Glutamatergic neuron (in vitro differentiated cells): ENCODE measurements at regions not wholly inside any gene's neighbourhood (a gene's known extent, or its start where the extent isn't known, plus 50 kb on each side); places are given as distances from the start of the nearest gene placed in this dataset.

ENCODE experiments used
- DNase-seq: peaks from one replicate; pipeline ENCODE4 v3.0.0; 2022
- H3K27ac Mint-ChIP-seq: one replicate; pipeline ENCODE4 v1.8.0; 2020; ENCODE audit warnings: mild to moderate bottlenecking, mixed read lengths, inconsistent platforms; ENCODE audit not compliant: unreplicated experiment
- H3K27me3 Mint-ChIP-seq: one replicate; pipeline ENCODE4 v1.8.0; 2020; ENCODE audit warnings: mild to moderate bottlenecking, moderate library complexity, mixed read lengths, inconsistent platforms; ENCODE audit not compliant: unreplicated experiment
- H3K36me3 Mint-ChIP-seq: one replicate; pipeline ENCODE4 v1.8.0; 2020; ENCODE audit warnings: mild to moderate bottlenecking, mixed read lengths, inconsistent platforms; ENCODE audit not compliant: unreplicated experiment
- H3K4me1 Mint-ChIP-seq: one replicate; pipeline ENCODE4 v1.8.0; 2020; ENCODE audit warnings: mild to moderate bottlenecking, low read depth, mixed read lengths, inconsistent platforms; ENCODE audit not compliant: unreplicated experiment
- H3K4me3 Mint-ChIP-seq: one replicate; pipeline ENCODE4 v1.8.0; 2020; ENCODE audit warnings: mild to moderate bottlenecking, mixed read lengths, inconsistent platforms; ENCODE audit not compliant: unreplicated experiment
- H3K9me3 Mint-ChIP-seq: one replicate; pipeline ENCODE4 v1.8.0; 2020; ENCODE audit warnings: mild to moderate bottlenecking, moderate library complexity, mixed read lengths, inconsistent platforms; ENCODE audit not compliant: unreplicated experiment
- TF ChIP-seq, protein P1 (sequence below): fragments of 200-600 bp; sonication (generic); IDR thresholded peaks from one replicate; pipeline ENCODE4 v1.5.0; 2021; ENCODE audit not compliant: partially characterized antibody, unreplicated experiment

DNA sequence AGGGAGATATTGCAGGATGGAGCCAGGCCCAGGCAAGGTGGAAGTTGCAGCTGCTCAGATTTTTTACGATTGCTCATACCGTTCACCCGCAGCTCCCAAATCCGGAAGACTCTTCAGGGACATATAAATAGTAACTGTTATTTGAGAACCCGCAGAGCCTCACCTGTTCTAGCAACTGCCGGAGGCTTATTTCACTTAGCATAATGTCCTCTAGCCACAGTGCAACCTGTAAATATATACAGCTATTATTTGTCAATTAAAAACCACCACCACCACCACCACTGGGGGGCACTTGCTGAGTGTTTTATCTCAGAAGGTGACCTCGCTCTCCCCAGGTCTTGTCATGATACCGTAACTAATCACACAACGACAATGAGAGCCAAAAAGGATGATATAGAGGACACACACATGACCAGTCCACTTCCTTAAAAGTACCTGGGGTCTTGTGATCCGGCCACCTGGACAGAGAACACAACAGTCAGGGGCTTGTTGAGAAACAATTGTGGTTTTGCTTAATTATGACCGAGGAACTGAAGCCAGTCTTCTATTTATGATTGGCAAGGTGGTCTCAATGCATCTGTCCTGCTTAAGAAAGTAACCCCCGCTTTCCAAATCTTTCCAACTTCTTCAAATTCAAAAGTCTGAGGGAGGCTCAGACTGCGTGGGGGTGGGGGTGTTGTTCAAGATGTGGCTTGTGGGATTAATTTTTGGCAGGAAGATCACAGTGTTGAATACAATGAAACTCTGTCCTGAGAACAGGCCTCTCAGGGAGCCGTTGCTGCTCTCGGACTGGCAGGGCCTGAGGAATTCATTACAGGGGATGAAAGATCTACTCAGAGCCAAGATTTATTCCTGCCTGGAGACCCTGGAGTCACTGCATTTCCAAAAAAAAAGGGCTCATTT, 72.3 kb upstream of the PRNP start:
- H3K36me3 Mint-ChIP-seq: no peaks in the 10 kb centered on the region
- H3K9me3 Mint-ChIP-seq: peaks cover under 1% of the 10 kb centered on the region
- H3K27me3 Mint-ChIP-seq: no peaks in the 10 kb centered on the region
- TF ChIP-seq, protein P1, sequence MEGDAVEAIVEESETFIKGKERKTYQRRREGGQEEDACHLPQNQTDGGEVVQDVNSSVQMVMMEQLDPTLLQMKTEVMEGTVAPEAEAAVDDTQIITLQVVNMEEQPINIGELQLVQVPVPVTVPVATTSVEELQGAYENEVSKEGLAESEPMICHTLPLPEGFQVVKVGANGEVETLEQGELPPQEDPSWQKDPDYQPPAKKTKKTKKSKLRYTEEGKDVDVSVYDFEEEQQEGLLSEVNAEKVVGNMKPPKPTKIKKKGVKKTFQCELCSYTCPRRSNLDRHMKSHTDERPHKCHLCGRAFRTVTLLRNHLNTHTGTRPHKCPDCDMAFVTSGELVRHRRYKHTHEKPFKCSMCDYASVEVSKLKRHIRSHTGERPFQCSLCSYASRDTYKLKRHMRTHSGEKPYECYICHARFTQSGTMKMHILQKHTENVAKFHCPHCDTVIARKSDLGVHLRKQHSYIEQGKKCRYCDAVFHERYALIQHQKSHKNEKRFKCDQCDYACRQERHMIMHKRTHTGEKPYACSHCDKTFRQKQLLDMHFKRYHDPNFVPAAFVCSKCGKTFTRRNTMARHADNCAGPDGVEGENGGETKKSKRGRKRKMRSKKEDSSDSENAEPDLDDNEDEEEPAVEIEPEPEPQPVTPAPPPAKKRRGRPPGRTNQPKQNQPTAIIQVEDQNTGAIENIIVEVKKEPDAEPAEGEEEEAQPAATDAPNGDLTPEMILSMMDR: peak; percentile 37
- H3K4me1 Mint-ChIP-seq: no peaks in the 10 kb centered on the region
- DNase-seq: peak; percentile 34
- H3K27ac Mint-ChIP-seq: no peak overlapping the region
- H3K4me3 Mint-ChIP-seq: no peak overlapping the region

DNA sequence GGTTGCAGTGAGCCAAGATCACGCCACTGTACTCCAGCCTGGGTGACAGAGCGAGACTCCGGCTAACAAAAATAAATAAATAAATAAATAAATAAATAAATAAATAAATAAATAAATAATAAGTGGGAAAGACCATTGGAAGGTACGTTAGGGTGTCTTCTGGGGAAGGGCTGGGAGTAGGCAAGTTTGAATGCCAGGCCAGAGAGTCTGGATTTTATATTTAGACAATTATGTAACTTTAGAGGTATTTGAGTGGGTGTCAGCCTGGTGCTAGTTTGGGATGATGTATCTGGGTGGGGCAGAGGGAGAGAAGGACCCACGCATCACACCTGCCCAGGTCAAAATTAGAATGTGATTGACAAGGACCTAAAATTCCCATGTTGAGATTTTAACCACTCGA, 73.1 kb upstream of the PRNP start:
- no peak for DNase-seq
- no peaks in the 10 kb centered on the region for H3K9me3 Mint-ChIP-seq
- no peaks in the 10 kb centered on the region for H3K27me3 Mint-ChIP-seq
- H3K36me3 Mint-ChIP-seq: no peaks in the 10 kb centered on the region
- no peaks in the 10 kb centered on the region for H3K4me1 Mint-ChIP-seq
- H3K4me3 Mint-ChIP-seq: no peak overlapping the region
- TF ChIP-seq, protein P1: no peak
- H3K27ac Mint-ChIP-seq: no peak overlapping the region

- no peaks in the 10 kb centered on the region for H3K36me3 Mint-ChIP-seq
- no peaks in the 10 kb centered on the region for H3K27me3 Mint-ChIP-seq
- TF ChIP-seq, protein P1: no peak
- no peaks in the 10 kb centered on the region for H3K9me3 Mint-ChIP-seq
- no peak for DNase-seq
- no peak overlapping the region for H3K27ac Mint-ChIP-seq
- no peaks in the 10 kb centered on the region for H3K4me1 Mint-ChIP-seq
- H3K4me3 Mint-ChIP-seq: no peak overlapping the region
These were observed 75.4 kb upstream of the PRNP start for GRCh38 chr20:4610871-4611270.

DNA sequence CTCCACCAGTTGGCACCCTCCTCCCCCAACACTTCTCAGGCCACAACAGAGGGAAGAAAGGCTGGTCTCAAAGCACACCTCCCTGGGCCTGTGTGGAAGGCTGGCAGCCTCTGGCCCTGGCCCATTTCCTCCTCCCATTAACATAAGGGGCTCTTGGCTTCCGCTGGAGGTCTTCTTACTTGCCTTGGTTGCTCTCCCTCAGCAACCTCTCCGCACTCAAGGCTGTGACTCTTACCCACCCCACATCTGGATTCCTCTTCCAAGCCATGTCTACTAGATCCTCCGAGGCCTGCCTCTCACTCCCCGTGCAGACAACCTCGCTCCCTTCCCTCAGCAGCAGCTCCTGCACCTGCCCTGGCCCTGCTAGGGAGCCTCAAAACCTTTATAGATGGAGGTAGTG, 76.7 kb upstream of the PRNP start:
- H3K27me3 Mint-ChIP-seq: no peaks in the 10 kb centered on the region
- no peak overlapping the region for H3K27ac Mint-ChIP-seq
- H3K4me3 Mint-ChIP-seq: no peak overlapping the region
- H3K9me3 Mint-ChIP-seq: no peaks in the 10 kb centered on the region
- no peaks in the 10 kb centered on the region for H3K4me1 Mint-ChIP-seq
- no peaks in the 10 kb centered on the region for H3K36me3 Mint-ChIP-seq
- DNase-seq: no peak
- TF ChIP-seq, protein P1: no peak

DNA sequence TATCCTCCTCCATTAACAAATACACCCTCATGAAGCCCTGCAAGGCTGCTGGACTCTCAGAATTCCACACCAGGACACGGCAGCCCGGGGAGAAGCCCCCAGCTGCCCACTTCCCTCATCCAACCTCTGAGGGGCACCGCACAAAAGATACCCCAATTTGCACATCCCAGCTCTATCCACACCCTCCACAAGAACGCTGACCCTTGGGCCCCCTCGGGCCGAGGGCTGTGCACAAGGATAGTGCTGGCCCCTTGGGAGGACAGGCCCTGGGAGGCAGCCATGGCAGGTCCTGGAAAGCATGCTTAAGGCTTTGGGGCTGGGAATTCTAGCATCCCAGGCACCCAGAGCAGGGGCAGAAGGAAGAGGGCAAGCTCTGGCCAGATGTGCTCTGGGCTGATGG, 77.4 kb upstream of the PRNP start:
- Mint-ChIP-seq H3K4me3 (no peak overlapping the region), H3K27ac (no peak overlapping the region), H3K36me3 (no peaks in the 10 kb centered on the region), H3K9me3 (no peaks in the 10 kb centered on the region), H3K27me3 (no peaks in the 10 kb centered on the region), H3K4me1 (no peaks in the 10 kb centered on the region)
- TF ChIP-seq, protein P1: no peak
- no peak for DNase-seq
